ENCODE measurements at regions not wholly inside any gene's neighbourhood (a gene's known extent, or its start where the extent isn't known, plus 50 kb on each side); places are given as distances from the start of the nearest gene placed in this dataset.
"Not testable (repeated sequence)": the region's sequence is repeated elsewhere in the genome, so short reads cannot be mapped to it uniquely, and the experiment has no call there.

GRCh38 chr9:97788763-97789663 is 64.0 kb upstream of the FOXE1 start:
- Histone ChIP-seq H3K4me3 (ENCODE audit: insufficient read depth, low read depth, low read length) (no peak overlapping the region), H3K27me3 (ENCODE audit: control insufficient read depth, insufficient read depth, low read length, poor library complexity, severe bottlenecking) (no peaks in the 10 kb centered on the region), H3K9me3 (ENCODE audit: control insufficient read depth, low read length) (no peaks in the 10 kb centered on the region), H3K27ac (ENCODE audit: insufficient read depth, low read depth, low read length, poor library complexity, severe bottlenecking) (no peak overlapping the region), H3K4me1 (ENCODE audit: control insufficient read depth, insufficient read depth, low read length) (no peaks in the 10 kb centered on the region), H3K36me3 (ENCODE audit: control insufficient read depth, insufficient read depth, low read length) (no peaks in the 10 kb centered on the region)
- WGBS, 2 experiments = 89 to 94% methylated on average over 7 of the region's 7 CpGs

- 94 to 95% methylated on average over 5 of the region's 5 CpGs for WGBS, 2 experiments
- H3K27ac ChIP-seq (ENCODE audit: insufficient read depth, low read depth, low read length, poor library complexity, severe bottlenecking) = no peak overlapping the region
- H3K27me3 ChIP-seq (ENCODE audit: control insufficient read depth, insufficient read depth, low read length, poor library complexity, severe bottlenecking) = no peaks in the 10 kb centered on the region
- H3K4me1 ChIP-seq (ENCODE audit: control insufficient read depth, insufficient read depth, low read length) = no peaks in the 10 kb centered on the region
- no peak overlapping the region for H3K4me3 ChIP-seq (ENCODE audit: insufficient read depth, low read depth, low read length)
- no peaks in the 10 kb centered on the region for H3K36me3 ChIP-seq (ENCODE audit: control insufficient read depth, insufficient read depth, low read length)
- no peaks in the 10 kb centered on the region for H3K9me3 ChIP-seq (ENCODE audit: control insufficient read depth, low read length)
Observed at GRCh38 chr9:97790542-97790941, 62.5 kb upstream of the FOXE1 start.

GRCh38 chr9:97791542-97791941 is 61.5 kb upstream of the FOXE1 start:
- 73 to 74% methylated on average over 4 of the region's 4 CpGs for WGBS, 2 experiments
- Histone ChIP-seq H3K27me3 (ENCODE audit: control insufficient read depth, insufficient read depth, low read length, poor library complexity, severe bottlenecking) (no peaks in the 10 kb centered on the region), H3K4me3 (ENCODE audit: insufficient read depth, low read depth, low read length) (no peak overlapping the region), H3K4me1 (ENCODE audit: control insufficient read depth, insufficient read depth, low read length) (no peaks in the 10 kb centered on the region), H3K9me3 (ENCODE audit: control insufficient read depth, low read length) (no peaks in the 10 kb centered on the region), H3K36me3 (ENCODE audit: control insufficient read depth, insufficient read depth, low read length) (no peaks in the 10 kb centered on the region), H3K27ac (ENCODE audit: insufficient read depth, low read depth, low read length, poor library complexity, severe bottlenecking) (no peak overlapping the region)

- H3K4me1 ChIP-seq (ENCODE audit: control insufficient read depth, insufficient read depth, low read length) = no peaks in the 10 kb centered on the region
- H3K4me3 ChIP-seq (ENCODE audit: insufficient read depth, low read depth, low read length) = no peak overlapping the region
- no peaks in the 10 kb centered on the region for H3K9me3 ChIP-seq (ENCODE audit: control insufficient read depth, low read length)
- WGBS, 2 experiments = 100% methylated on average over 1 of the region's 1 CpG
- H3K27ac ChIP-seq (ENCODE audit: insufficient read depth, low read depth, low read length, poor library complexity, severe bottlenecking) = no peak overlapping the region
- H3K36me3 ChIP-seq (ENCODE audit: control insufficient read depth, insufficient read depth, low read length) = no peaks in the 10 kb centered on the region
- no peaks in the 10 kb centered on the region for H3K27me3 ChIP-seq (ENCODE audit: control insufficient read depth, insufficient read depth, low read length, poor library complexity, severe bottlenecking)
Observed at GRCh38 chr9:97793067-97793466, 60.0 kb upstream of the FOXE1 start.

- 92 to 95% methylated on average over 1 of the region's 1 CpG for WGBS, 2 experiments
- no peaks in the 10 kb centered on the region for H3K36me3 ChIP-seq (ENCODE audit: control insufficient read depth, insufficient read depth, low read length)
- no peaks in the 10 kb centered on the region for H3K9me3 ChIP-seq (ENCODE audit: control insufficient read depth, low read length)
- H3K27me3 ChIP-seq (ENCODE audit: control insufficient read depth, insufficient read depth, low read length, poor library complexity, severe bottlenecking) = no peaks in the 10 kb centered on the region
- H3K4me1 ChIP-seq (ENCODE audit: control insufficient read depth, insufficient read depth, low read length) = no peaks in the 10 kb centered on the region
- H3K27ac ChIP-seq (ENCODE audit: insufficient read depth, low read depth, low read length, poor library complexity, severe bottlenecking) = no peak overlapping the region
- H3K4me3 ChIP-seq (ENCODE audit: insufficient read depth, low read depth, low read length) = no peak overlapping the region
Observed at GRCh38 chr9:97794666-97795065, 58.4 kb upstream of the FOXE1 start.

- H3K4me3 ChIP-seq (ENCODE audit: insufficient read depth, low read depth, low read length); H3K4me1 ChIP-seq (ENCODE audit: control insufficient read depth, insufficient read depth, low read length); H3K36me3 ChIP-seq (ENCODE audit: control insufficient read depth, insufficient read depth, low read length); H3K27me3 ChIP-seq (ENCODE audit: control insufficient read depth, insufficient read depth, low read length, poor library complexity, severe bottlenecking); H3K9me3 ChIP-seq (ENCODE audit: control insufficient read depth, low read length); H3K27ac ChIP-seq (ENCODE audit: insufficient read depth, low read depth, low read length, poor library complexity, severe bottlenecking): not testable (repeated sequence)
- WGBS, 2 experiments = 94 to 98% methylated on average over 27 to 30 of the region's 30 CpGs
Observed at GRCh38 chr9:97796176-97796575, 56.9 kb upstream of the FOXE1 start.

GRCh38 chr9:97801180-97801579 is 51.8 kb upstream of the FOXE1 start:
- 81 to 100% methylated on average over 1 of the region's 1 CpG for WGBS, 2 experiments
- Histone ChIP-seq H3K36me3 (ENCODE audit: control insufficient read depth, insufficient read depth, low read length) (no peaks in the 10 kb centered on the region), H3K9me3 (ENCODE audit: control insufficient read depth, low read length) (no peaks in the 10 kb centered on the region), H3K4me3 (ENCODE audit: insufficient read depth, low read depth, low read length) (no peak overlapping the region), H3K27ac (ENCODE audit: insufficient read depth, low read depth, low read length, poor library complexity, severe bottlenecking) (no peak overlapping the region), H3K27me3 (ENCODE audit: control insufficient read depth, insufficient read depth, low read length, poor library complexity, severe bottlenecking) (peaks cover 32% of the 10 kb centered on the region), H3K4me1 (ENCODE audit: control insufficient read depth, insufficient read depth, low read length) (no peaks in the 10 kb centered on the region)

GRCh38 chr9:97802276-97802675 is 50.8 kb upstream of the FOXE1 start:
- Histone ChIP-seq H3K27ac (ENCODE audit: insufficient read depth, low read depth, low read length, poor library complexity, severe bottlenecking) (no peak overlapping the region), H3K36me3 (ENCODE audit: control insufficient read depth, insufficient read depth, low read length) (no peaks in the 10 kb centered on the region)
- WGBS, 2 experiments = 75 to 80% methylated on average over 6 of the region's 6 CpGs

GRCh38 chr9:97803167-97804058 is 49.6 kb upstream of the FOXE1 start:
- Histone ChIP-seq H3K27me3 (ENCODE audit: control insufficient read depth, insufficient read depth, low read length, poor library complexity, severe bottlenecking) (peaks cover 37% of the 10 kb centered on the region), H3K27ac (ENCODE audit: insufficient read depth, low read depth, low read length, poor library complexity, severe bottlenecking) (no peak overlapping the region), H3K4me1 (ENCODE audit: control insufficient read depth, insufficient read depth, low read length) (no peaks in the 10 kb centered on the region), H3K9me3 (ENCODE audit: control insufficient read depth, low read length) (no peaks in the 10 kb centered on the region), H3K36me3 (ENCODE audit: control insufficient read depth, insufficient read depth, low read length) (no peaks in the 10 kb centered on the region), H3K4me3 (ENCODE audit: insufficient read depth, low read depth, low read length) (peak overlapping the region; percentile 58)
- WGBS, 2 experiments = 2% methylated on average over 75 of the region's 75 CpGs

More at GRCh38 chr9:97802276-97802675, 50.8 kb upstream of the FOXE1 start:
- Histone ChIP-seq H3K4me3 (ENCODE audit: insufficient read depth, low read depth, low read length) (no peak overlapping the region), H3K9me3 (ENCODE audit: control insufficient read depth, low read length) (no peaks in the 10 kb centered on the region), H3K27me3 (ENCODE audit: control insufficient read depth, insufficient read depth, low read length, poor library complexity, severe bottlenecking) (peaks cover 37% of the 10 kb centered on the region), H3K4me1 (ENCODE audit: control insufficient read depth, insufficient read depth, low read length) (no peaks in the 10 kb centered on the region)

All from ectodermal cell (in vitro differentiated cells).